ENCODE measurements at regions not wholly inside any gene's neighbourhood (a gene's known extent, or its start where the extent isn't known, plus 50 kb on each side); places are given as distances from the start of the nearest gene placed in this dataset.
"Not testable (repeated sequence)": the region's sequence is repeated elsewhere in the genome, so short reads cannot be mapped to it uniquely, and the experiment has no call there.

- H3K27ac ChIP-seq = no peak overlapping the region
- no peaks in the 10 kb centered on the region for H3K27me3 ChIP-seq (replicated peaks; ENCODE audit: insufficient read depth)
- DNase-seq (ENCODE audit: low spot score) (no peak), ATAC-seq (ENCODE audit: insufficient number of reproducible peaks, low FRiP score, low read depth) (no peak)
- no peaks in the 10 kb centered on the region for H3K36me3 ChIP-seq
- no peaks in the 10 kb centered on the region for H3K4me1 ChIP-seq (ENCODE audit: control insufficient read depth in 1 of 2, low read depth in 2 of 2)
- no peaks in the 10 kb centered on the region for H3K9me3 ChIP-seq
- H3K4me3 ChIP-seq = no peak overlapping the region
- no peak for TF ChIP-seq CTCF (IDR thresholded peaks at IDR 0.05)
Measured at GRCh38 chr5:86257871-86258270, 359.9 kb upstream of the COX7C start.

GRCh38 chr5:86284400-86285190, 333.1 kb upstream of the COX7C start:
- not testable (repeated sequence) for H3K4me1 ChIP-seq (ENCODE audit: control insufficient read depth in 1 of 2, low read depth in 2 of 2); DNase-seq (ENCODE audit: low spot score); H3K27ac ChIP-seq; H3K9me3 ChIP-seq; H3K36me3 ChIP-seq; H3K27me3 ChIP-seq (replicated peaks; ENCODE audit: insufficient read depth); H3K4me3 ChIP-seq; ATAC-seq (ENCODE audit: insufficient number of reproducible peaks, low FRiP score, low read depth)

GRCh38 chr5:86287437-86287836, 330.3 kb upstream of the COX7C start:
- ATAC-seq (ENCODE audit: insufficient number of reproducible peaks, low FRiP score, low read depth); H3K27ac ChIP-seq; H3K4me1 ChIP-seq (ENCODE audit: control insufficient read depth in 1 of 2, low read depth in 2 of 2); H3K36me3 ChIP-seq; DNase-seq (ENCODE audit: low spot score); H3K4me3 ChIP-seq; H3K27me3 ChIP-seq (replicated peaks; ENCODE audit: insufficient read depth); H3K9me3 ChIP-seq: not testable (repeated sequence)

- H3K27me3 ChIP-seq (replicated peaks; ENCODE audit: insufficient read depth); DNase-seq (ENCODE audit: low spot score); ATAC-seq (ENCODE audit: insufficient number of reproducible peaks, low FRiP score, low read depth); H3K9me3 ChIP-seq; H3K36me3 ChIP-seq; H3K27ac ChIP-seq; H3K4me3 ChIP-seq; H3K4me1 ChIP-seq (ENCODE audit: control insufficient read depth in 1 of 2, low read depth in 2 of 2): not testable (repeated sequence)
Measured at GRCh38 chr5:86289786-86290185, 328.0 kb upstream of the COX7C start.

DNA sequence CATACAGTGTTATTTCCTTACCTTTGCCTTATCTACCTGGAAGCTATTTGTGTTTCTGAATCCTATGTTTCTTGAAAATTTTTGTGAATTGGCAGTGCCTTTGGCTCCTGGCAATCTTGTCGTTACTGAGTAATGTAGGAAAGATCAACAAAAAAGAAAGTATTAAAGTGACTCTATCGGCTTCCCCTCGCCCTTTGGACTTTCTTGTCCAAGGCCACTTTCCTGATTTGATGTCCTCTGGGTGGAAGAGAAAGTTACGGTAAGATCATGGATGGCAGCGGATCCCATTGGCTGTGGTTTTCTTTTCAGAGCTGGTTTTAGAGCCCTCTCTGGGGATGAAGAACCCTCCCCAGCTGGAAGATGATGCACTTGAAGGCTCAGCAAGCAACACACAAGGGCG, 324.9 kb upstream of the COX7C start:
- not testable (repeated sequence) for H3K4me3 ChIP-seq; H3K27me3 ChIP-seq (replicated peaks; ENCODE audit: insufficient read depth); H3K36me3 ChIP-seq; ATAC-seq (ENCODE audit: insufficient number of reproducible peaks, low FRiP score, low read depth); H3K4me1 ChIP-seq (ENCODE audit: control insufficient read depth in 1 of 2, low read depth in 2 of 2); H3K9me3 ChIP-seq; H3K27ac ChIP-seq; DNase-seq (ENCODE audit: low spot score)

- H3K27ac ChIP-seq; H3K27me3 ChIP-seq (replicated peaks; ENCODE audit: insufficient read depth); H3K4me1 ChIP-seq (ENCODE audit: control insufficient read depth in 1 of 2, low read depth in 2 of 2); H3K4me3 ChIP-seq; DNase-seq (ENCODE audit: low spot score); H3K36me3 ChIP-seq; H3K9me3 ChIP-seq; ATAC-seq (ENCODE audit: insufficient number of reproducible peaks, low FRiP score, low read depth): not testable (repeated sequence)
Measured at GRCh38 chr5:86302643-86303042, 315.1 kb upstream of the COX7C start.

- not testable (repeated sequence) for H3K9me3 ChIP-seq
Measured at GRCh38 chr5:86305050-86305449, 312.7 kb upstream of the COX7C start.

GRCh38 chr5:86314951-86315350, 302.8 kb upstream of the COX7C start:
- Histone ChIP-seq H3K27me3 (replicated peaks; ENCODE audit: insufficient read depth) (no peaks in the 10 kb centered on the region), H3K4me3 (no peak overlapping the region), H3K9me3 (no peaks in the 10 kb centered on the region), H3K4me1 (ENCODE audit: control insufficient read depth in 1 of 2, low read depth in 2 of 2) (no peaks in the 10 kb centered on the region), H3K27ac (no peak overlapping the region), H3K36me3 (no peaks in the 10 kb centered on the region)
- no peak for TF ChIP-seq CTCF (IDR thresholded peaks at IDR 0.05)
- ATAC-seq (ENCODE audit: insufficient number of reproducible peaks, low FRiP score, low read depth) (no peak), DNase-seq (ENCODE audit: low spot score) (no peak)

More at GRCh38 chr5:86305050-86305449, 312.7 kb upstream of the COX7C start:
- not testable (repeated sequence) for DNase-seq (ENCODE audit: low spot score); H3K36me3 ChIP-seq; H3K27me3 ChIP-seq (replicated peaks; ENCODE audit: insufficient read depth); ATAC-seq (ENCODE audit: insufficient number of reproducible peaks, low FRiP score, low read depth); H3K27ac ChIP-seq; H3K4me1 ChIP-seq (ENCODE audit: control insufficient read depth in 1 of 2, low read depth in 2 of 2); H3K4me3 ChIP-seq
